ENCODE measurements at regions not wholly inside any gene's neighbourhood (a gene's known extent, or its start where the extent isn't known, plus 50 kb on each side); places are given as distances from the start of the nearest gene placed in this dataset.

DNA sequence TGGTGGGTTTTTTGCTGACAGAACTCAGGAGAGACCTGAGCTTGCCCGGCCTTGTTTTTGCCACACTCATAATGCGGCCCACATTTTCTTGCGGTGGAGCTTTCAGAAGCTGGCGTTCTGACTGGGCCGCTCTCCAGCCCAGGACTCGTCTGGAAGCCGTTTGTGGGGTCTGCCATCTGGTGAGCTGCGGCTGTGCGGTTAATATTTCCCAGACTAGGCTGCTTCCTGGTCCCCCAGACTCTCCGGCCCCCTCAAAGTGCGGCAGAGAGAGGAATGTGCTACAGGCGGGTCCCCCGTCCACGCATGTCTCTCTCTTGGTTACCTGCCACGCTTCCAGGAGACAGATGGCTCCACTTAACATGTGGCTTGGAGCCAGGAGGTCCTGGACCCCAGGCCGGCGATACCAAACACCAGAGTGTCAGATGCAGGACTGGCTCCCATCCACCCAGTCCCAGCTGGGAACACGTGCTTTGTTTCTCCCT is 128.9 kb upstream of the PMEPA1 start:
- DNase-seq, result no peak

DNA sequence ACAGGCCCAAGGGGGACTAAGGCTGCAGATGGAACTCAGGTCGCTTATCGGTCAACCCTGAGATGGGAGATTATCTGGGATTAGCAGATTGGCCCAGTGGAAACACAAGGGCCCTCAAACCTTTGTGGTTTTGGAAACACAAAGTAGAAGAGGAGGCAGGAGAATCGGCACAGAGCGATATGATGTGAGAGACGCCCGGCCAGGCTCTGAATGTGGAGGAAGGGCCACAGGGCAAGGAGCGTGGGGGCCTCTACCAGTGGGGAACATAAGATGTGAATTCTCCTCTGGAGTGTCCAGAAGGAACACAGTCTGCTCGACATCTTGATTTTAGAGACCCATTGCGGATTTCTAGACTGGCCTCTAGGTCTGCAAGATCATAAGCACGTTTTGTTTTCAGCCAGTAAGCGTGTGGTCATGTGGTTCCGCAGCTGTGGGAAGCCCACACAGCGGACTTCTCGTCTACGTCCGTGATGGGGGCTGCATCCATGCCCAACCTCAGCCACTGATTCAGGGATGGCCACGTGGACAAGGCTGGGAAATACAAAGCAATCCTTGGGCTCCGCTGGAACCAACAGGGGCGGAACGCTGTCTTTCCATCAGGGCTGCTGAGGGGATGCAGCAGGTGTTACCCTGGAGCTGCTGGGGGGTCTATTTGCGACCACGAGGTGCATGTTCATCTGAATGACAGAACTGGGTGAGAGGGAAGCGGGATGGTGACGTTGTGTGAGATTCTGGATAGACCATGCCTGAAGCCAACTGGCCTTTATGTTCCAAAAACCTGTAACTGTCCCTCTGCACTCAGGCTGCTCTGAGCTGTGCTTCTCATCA is 127.6 kb upstream of the PMEPA1 start:
- DNase-seq, result peak; percentile 43

DNA sequence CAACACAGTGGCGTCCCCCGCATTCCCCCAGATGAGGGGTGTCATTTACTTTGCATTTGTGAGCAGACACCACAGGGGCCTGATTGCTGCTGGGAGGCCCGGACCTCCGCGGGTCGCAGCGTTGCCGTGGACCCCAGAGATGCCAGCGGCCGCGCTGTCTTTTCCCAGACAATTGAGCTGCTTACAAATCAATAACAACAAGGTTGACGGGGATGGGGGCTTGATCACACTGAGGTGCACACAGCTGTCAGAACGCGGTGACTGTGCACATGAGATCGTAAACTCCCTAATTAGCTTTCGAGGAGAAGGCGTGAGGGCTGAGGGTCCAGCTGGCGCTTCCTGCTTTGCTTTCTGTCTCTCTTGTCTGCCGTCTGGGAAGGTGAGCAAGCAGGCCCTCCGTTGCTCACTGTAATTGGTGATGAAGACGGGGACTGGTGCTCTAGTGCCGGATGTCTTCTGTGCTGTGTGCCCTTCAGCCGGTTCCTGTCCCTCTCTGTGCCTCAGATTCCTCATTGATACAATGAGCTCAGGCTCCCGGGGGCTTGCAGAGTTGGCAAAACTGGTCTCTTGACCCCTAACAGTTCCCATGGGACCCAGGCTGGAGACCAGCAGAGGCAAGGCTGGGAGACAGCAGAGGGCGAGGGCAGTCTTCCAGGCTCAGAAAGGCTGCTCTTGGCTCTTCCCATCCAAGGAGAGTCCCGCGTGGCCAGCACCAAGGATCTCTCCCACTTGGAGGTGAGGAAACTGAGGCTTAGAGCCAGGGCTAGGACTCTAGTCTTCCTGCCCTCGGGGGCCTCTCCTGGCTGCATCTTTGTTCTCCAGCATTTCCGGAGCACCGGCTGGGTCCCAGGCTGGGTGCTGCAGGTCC is 126.0 kb upstream of the PMEPA1 start:
- DNase-seq, result peak; percentile 49

- no peak for DNase-seq
Measured at GRCh38 chr20:57835074-57835452, 125.2 kb upstream of the PMEPA1 start.

DNA sequence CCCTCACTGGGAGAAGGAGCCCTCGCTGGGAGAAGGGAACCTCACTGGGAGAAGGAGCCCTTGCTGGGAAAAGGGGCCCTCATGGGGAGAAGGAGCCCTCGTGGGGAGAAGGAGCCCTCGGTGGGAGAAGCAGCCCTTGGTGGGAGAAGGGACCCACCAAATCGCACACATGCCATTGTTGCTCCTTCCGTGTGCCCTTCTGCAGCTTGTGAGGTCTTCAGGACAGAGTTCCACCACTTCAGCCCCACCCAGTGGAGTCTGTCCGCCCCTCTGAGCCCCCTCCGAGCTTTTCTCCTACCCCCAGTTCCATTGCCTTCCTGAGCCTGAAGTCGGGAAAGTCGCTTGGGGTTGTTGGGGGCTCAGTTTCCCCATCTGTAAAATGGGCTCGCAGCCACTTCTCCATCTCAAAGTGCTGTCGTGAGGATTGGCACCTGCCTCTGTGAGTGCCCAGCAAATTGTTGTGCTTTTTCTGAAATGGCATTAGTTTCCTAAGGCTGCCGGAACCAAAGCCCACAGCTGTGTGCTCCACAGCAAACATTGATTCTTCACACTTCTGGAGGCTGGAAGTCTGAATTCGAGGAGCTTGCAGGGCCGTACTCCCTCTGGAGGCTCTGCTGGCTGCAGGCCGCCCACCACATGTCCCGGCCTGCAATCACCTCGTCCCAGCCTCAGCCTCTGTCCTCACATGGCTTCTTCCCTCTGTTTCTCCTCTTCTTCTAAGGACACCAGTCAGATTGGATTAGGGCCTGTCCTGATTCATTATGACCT is 124.7 kb upstream of the PMEPA1 start:
- DNase-seq, result peak; percentile 42

GRCh38 chr20:57831993-57832585 is 122.3 kb upstream of the PMEPA1 start:
- peak; percentile 30 for DNase-seq

GRCh38 chr20:57831326-57831992 is 121.6 kb upstream of the PMEPA1 start:
- peak; percentile 46 for DNase-seq

DNA sequence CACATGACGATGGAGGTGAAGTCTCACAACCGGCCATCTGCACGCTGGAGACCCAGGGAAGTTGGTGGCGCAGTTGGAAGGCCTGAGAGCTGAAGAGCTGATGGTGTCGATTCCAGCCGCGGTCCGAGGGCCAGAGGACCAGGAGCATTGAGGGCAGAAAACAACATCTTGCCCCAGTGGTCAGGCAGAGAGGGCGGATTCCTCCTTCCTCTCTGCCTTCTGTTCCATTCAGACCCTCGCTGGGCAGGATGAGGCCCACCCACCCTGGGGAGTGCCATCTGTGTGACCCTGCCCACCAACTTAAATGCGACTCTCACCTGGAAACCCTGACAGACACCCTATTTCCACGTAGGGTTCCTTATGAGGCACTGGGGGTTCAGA is 120.7 kb upstream of the PMEPA1 start:
- DNase-seq, result no peak

- DNase-seq, result peak; percentile 44
Measured at GRCh38 chr20:57829805-57830514, 120.1 kb upstream of the PMEPA1 start.

DNA sequence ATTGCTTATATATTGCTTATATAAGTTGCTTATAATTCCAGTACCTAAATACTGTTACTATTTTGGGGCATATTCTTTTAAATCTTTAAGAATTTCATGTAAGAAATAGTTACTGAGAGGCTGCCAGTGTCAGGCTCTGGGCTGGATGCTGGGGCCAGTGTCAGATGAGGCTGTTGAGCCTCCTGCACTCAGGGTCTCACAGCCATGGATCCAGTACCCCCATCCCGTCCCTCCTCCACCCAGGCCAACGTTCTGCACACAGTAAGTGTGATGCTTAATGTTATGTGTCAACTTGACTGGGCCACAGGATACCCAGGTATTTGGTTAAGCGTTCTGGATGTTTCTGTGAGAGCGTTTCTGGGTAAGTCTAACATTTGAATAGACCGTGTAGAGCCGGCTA is 119.5 kb upstream of the PMEPA1 start:
- no peak for DNase-seq

DNA sequence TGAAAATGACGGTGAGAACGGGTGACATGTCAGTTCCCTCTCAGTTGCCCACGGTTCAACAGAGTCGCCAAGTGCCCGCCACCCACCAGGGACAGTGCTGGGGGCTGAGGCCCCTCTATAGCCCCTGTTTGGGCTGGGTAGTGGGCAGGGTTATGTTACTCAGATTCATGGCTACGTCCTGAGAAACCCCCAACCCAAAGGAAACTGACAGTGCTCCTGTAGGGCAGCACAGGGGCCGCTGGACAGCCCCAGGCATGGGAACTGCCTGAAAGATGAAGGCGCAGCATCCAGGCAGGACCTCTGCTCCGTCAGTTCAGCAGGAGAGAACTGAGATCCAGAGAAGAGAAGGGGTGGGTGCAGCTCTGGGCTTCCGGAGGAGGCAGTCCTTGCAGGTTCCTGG is 118.9 kb upstream of the PMEPA1 start:
- DNase-seq, result no peak

GRCh38 chr20:57826666-57827287 is 117.0 kb upstream of the PMEPA1 start:
- no peak for DNase-seq

GRCh38 chr20:57824909-57825308 is 115.1 kb upstream of the PMEPA1 start:
- no peak for DNase-seq

DNA sequence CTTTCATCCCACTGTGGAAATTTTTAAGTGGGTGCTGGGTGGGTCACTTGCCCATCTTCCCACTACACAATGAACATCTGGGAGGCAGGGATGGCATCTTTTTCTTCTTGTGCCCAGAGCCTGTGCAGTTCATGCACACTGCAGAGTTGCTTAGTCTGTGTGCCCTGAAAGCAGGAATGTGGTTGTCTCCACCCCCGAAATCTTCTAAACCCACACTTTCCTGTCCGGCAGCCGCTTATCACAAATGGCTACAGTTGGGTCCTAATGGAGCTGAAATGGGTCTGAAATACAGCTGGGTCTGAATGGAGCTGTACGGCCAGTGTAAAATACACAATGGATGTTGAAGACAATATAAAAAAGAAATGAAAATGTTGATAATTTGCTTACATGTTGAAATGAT is 112.1 kb upstream of the PMEPA1 start:
- DNase-seq, result peak; percentile 26

GRCh38 chr20:57819691-57820380 is 110.0 kb upstream of the PMEPA1 start:
- peak; percentile 36 for DNase-seq

DNA sequence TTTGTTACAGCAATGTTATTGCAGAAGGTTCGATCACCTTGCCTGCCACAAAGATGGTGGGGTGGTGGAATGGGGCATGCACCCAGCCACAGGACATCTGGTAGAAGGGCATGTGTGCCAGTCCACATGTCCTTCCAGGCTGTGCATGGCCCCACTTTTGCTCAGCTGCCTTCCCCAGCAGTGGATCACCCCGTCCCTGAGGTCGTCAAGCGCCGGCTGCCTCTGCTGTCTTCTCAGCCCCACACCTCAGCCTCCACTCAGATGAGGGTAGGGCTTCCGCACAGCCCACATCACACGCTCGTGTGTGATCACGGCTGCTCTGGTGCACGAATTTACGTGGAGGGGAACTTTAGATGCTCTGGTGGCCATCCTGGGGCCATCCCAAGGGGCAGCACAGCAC is 109.5 kb upstream of the PMEPA1 start:
- DNase-seq, result no peak

DNA sequence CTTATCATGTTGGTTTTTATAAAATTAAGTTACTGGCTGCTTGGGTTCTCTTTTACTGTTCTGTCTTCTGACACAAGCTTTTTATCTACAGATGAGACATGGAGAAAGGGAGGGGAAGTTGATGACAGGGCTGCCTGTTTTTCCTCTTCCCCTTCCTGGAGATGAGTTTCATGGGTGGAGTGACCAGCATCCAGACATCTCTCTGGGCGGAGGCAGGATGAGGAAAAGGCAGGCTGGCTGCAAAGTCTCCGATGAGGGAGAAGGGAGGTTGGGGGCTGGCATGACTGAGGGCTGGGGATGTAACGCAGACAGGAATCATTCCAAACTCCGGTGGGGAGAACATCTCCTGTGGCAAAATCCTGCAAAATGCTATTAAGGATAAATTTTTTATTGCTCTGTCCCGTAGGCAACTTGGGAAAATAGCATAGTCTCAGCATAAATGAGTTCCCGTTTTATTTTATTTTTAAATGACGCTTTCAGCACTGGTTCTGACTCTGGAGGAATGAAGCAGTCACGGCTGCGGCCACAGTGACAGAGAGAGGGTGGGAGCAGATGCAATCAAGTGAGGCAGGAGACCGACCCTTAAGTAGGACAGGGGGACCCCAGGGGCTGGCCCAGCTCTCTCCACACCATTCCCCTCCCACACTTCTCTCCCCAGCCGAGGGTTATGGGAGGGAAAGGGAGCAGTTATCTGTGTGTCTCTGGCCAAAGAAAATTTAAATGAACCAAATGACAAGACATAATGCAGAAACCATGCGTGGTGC is 108.8 kb upstream of the PMEPA1 start:
- peak; percentile 54 for DNase-seq

- no peak for DNase-seq
Measured at GRCh38 chr20:57815405-57815804, 105.6 kb upstream of the PMEPA1 start.

DNA sequence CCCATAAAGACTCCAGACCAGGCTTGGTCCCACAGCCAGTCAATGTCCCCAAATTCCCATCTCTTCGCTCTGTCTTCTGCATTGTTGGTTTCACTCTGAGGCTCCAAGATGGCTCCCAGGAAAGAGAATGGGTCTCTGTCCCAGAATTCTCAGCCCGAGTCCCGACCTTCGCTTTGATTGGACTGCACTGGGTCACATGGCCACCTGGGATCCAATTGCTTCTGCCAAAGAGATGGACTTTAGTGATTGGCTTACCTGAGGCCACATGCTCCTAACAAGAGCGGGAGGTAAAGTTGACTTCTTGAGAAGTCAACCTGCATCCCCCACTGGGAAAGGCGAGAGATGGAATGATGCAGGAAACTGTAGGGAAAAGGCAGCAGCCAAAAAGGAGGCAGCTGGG is 104.7 kb upstream of the PMEPA1 start:
- DNase-seq, result no peak

Data from islet precursor cell (in vitro differentiated cells).